PC-9 (cell line): ENCODE measurements at regions not wholly inside any gene's neighbourhood (a gene's known extent, or its start where the extent isn't known, plus 50 kb on each side); places are given as distances from the start of the nearest gene placed in this dataset.

Experiments
- BruUV-seq: library from RNA; stranded (reverse); fragments of 400-500 nt; replicated peaks from 2 replicates; lab custom pipeline; 2021; lab: Mats Ljungman, UMichigan
- CTCF ChIA-PET: fragments of 300-600 bp; sonication (Branson Sonifier 250); formaldehyde crosslinking; loops from one replicate; lab custom pipeline; 2022; ENCODE audit warnings: antibody characterized with exemption; lab: Charles Lee
- POLR2A ChIA-PET: fragments of 300-600 bp; sonication (Branson Sonifier 250); formaldehyde crosslinking; loops from one replicate; lab custom pipeline; 2022; ENCODE audit warnings: antibody characterized with exemption; ENCODE audit not compliant: unreplicated experiment; lab: Charles Lee
- DNase-seq, 2 experiments: peaks; one replicate each; pipeline versions ENCODE4 v3.0.0 to v3.0.0-alpha.2; 2015 to 2022; ENCODE audit warnings: mixed read lengths in 1 of 2
- H2AFZ ChIP-seq: fragments of 200-600 bp; sonication (generic); 2 replicates; pipeline ENCODE4 v1.8.1; 2017; ENCODE audit warnings: antibody characterized with exemption
- H3F3A ChIP-seq: fragments of 200-600 bp; sonication (generic); 2 replicates; pipeline ENCODE4 v1.8.1; 2017; ENCODE audit warnings: antibody characterized with exemption, mild to moderate bottlenecking, low read depth; ENCODE audit not compliant: insufficient read depth
- H3K27ac ChIP-seq: fragments of 200-600 bp; sonication (generic); 2 replicates; pipeline ENCODE4 v1.6.1; 2016; ENCODE audit warnings: mixed run types
- H3K27me3 ChIP-seq: fragments of 200-600 bp; sonication (generic); 2 replicates; pipeline ENCODE4 v1.6.1; 2016; ENCODE audit warnings: low read depth, mixed run types; ENCODE audit not compliant: insufficient read depth
- H3K36me3 ChIP-seq: fragments of 200-600 bp; sonication (generic); 2 replicates; pipeline ENCODE4 v1.6.1; 2016; ENCODE audit warnings: low read depth, mixed run types
- H3K4me1 ChIP-seq: fragments of 200-600 bp; sonication (generic); replicated peaks from 2 replicates; pipeline ENCODE4 v1.6.1; 2016; ENCODE audit warnings: mixed run types; ENCODE audit not compliant: insufficient read depth
- H3K4me2 ChIP-seq: fragments of 200-600 bp; sonication (generic); 2 replicates; pipeline ENCODE4 v1.6.1; 2017; ENCODE audit warnings: mixed run types
- H3K4me3 ChIP-seq: fragments of 200-600 bp; sonication (generic); 2 replicates; pipeline ENCODE4 v1.6.1; 2016; ENCODE audit warnings: mixed run types
- H3K79me2 ChIP-seq: fragments of 200-600 bp; sonication (generic); 2 replicates; pipeline ENCODE4 v1.6.1; 2017; ENCODE audit warnings: low read depth, mixed run types
- H3K9me2 ChIP-seq: fragments of 200-600 bp; sonication (generic); 2 replicates; pipeline ENCODE4 v1.8.1; 2017; ENCODE audit warnings: mild to moderate bottlenecking; ENCODE audit not compliant: insufficient read depth
- H3K9me3 ChIP-seq: fragments of 200-600 bp; sonication (generic); 2 replicates; pipeline ENCODE4 v1.8.1; 2016; ENCODE audit warnings: low read depth; ENCODE audit not compliant: insufficient read depth
- H4K20me1 ChIP-seq: fragments of 200-600 bp; sonication (generic); 2 replicates; pipeline ENCODE4 v1.8.1; 2017; ENCODE audit not compliant: insufficient read depth
- CTCF ChIP-seq: fragments of 200-600 bp; sonication (generic); conservative IDR thresholded peaks from 2 replicates; pipeline ENCODE4 v1.6.1; 2017; ENCODE audit warnings: mixed run types, antibody characterized with exemption, mild to moderate bottlenecking, moderate library complexity
- EZH2 ChIP-seq: fragments of 200-600 bp; sonication (generic); IDR thresholded peaks from 2 replicates; pipeline ENCODE4 v1.8.0; 2017; ENCODE audit warnings: antibody characterized with exemption, low read depth
- intact Hi-C: fragments of 100-400 bp; cut with micrococcal nuclease; formaldehyde crosslinking; loops from one replicate; pipeline ENCODE4 v1.10.0; 2022; ENCODE audit not compliant: unreplicated experiment

DNA sequence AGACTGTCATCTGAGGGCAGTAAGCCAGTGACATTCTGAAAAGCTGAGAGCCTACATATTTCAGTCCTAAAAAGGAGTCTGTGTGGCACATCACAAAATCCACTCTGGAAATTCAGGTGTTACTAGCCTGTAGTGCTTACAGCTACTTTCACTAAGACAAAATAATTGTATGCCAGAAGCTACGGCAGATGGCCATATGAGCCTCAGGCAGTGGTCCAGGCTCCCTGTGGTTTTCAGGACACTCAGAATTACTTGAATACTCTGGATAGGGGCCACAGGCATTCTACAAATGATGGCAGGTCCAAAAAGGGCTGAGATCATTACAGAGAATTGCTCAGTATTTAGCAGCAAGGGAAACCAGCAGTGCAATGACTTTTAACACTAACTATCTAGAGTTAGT lies 527.1 kb downstream of the MRPL39 start:
- TF ChIP-seq CTCF (no peak), EZH2 (no peak)
- Histone ChIP-seq H4K20me1 (no peaks in the 10 kb centered on the region), H3F3A (no peaks in the 10 kb centered on the region), H3K79me2 (no peaks in the 10 kb centered on the region), H3K9me3 (no peaks in the 10 kb centered on the region), H3K4me1 (no peaks in the 10 kb centered on the region), H3K4me2 (no peak overlapping the region), H3K27me3 (no peaks in the 10 kb centered on the region), H2AFZ (no peak overlapping the region), H3K9me2 (no peaks in the 10 kb centered on the region), H3K27ac (no peak overlapping the region), H3K36me3 (no peaks in the 10 kb centered on the region), H3K4me3 (no peak overlapping the region)
- no peak for DNase-seq
- no TSS peak for BruUV-seq
- CTCF ChIA-PET: no interaction called here
- POLR2A ChIA-PET: no interaction called here
- intact Hi-C loops: no loop called here

GRCh38 chr21:25079053-25079452 lies 528.2 kb downstream of the MRPL39 start:
- no peaks in the 10 kb centered on the region for H4K20me1 ChIP-seq
- no peak overlapping the region for H3K27ac ChIP-seq
- no peak overlapping the region for H3K4me2 ChIP-seq
- H3F3A ChIP-seq: no peaks in the 10 kb centered on the region
- H3K4me1 ChIP-seq: no peaks in the 10 kb centered on the region
- no peak overlapping the region for H3K4me3 ChIP-seq
- no peaks in the 10 kb centered on the region for H3K9me2 ChIP-seq
- no peaks in the 10 kb centered on the region for H3K79me2 ChIP-seq
- no peaks in the 10 kb centered on the region for H3K36me3 ChIP-seq
- H2AFZ ChIP-seq: no peak overlapping the region
- intact Hi-C loops: no loop called here
- CTCF ChIA-PET: no interaction called here
- TF ChIP-seq EZH2 (no peak), CTCF (no peak)
- POLR2A ChIA-PET: no interaction called here
- no TSS peak for BruUV-seq
- no peaks in the 10 kb centered on the region for H3K27me3 ChIP-seq
- no peak for DNase-seq
- H3K9me3 ChIP-seq: no peaks in the 10 kb centered on the region

- Histone ChIP-seq H3K9me3 (no peaks in the 10 kb centered on the region), H3K9me2 (no peaks in the 10 kb centered on the region), H3K4me2 (no peak overlapping the region), H3F3A (no peaks in the 10 kb centered on the region), H3K27me3 (no peaks in the 10 kb centered on the region), H2AFZ (no peak overlapping the region), H4K20me1 (no peaks in the 10 kb centered on the region), H3K4me3 (no peak overlapping the region), H3K27ac (no peak overlapping the region), H3K4me1 (no peaks in the 10 kb centered on the region), H3K36me3 (no peaks in the 10 kb centered on the region), H3K79me2 (no peaks in the 10 kb centered on the region)
- BruUV-seq: no TSS peak
- TF ChIP-seq CTCF (no peak), EZH2 (no peak)
- DNase-seq: no peak
- POLR2A ChIA-PET: no interaction called here
- intact Hi-C loops: no loop called here
- CTCF ChIA-PET: no interaction called here
Observed at GRCh38 chr21:25062061-25062460, 545.2 kb downstream of the MRPL39 start.
